ENCODE measurements at regions not wholly inside any gene's neighbourhood (a gene's known extent, or its start where the extent isn't known, plus 50 kb on each side); places are given as distances from the start of the nearest gene placed in this dataset.
"Not testable (repeated sequence)": the region's sequence is repeated elsewhere in the genome, so short reads cannot be mapped to it uniquely, and the experiment has no call there.

GRCh38 chr2:91485226-91485625 lies 2793.8 kb downstream of the RPIA start:
- H3K4me3 ChIP-seq (ENCODE audit: low read length); DNase-seq (ENCODE audit: low read depth, low spot score): not testable (repeated sequence)

- not testable (repeated sequence) for H3K4me3 ChIP-seq (ENCODE audit: low read length); DNase-seq (ENCODE audit: low read depth, low spot score)
Observed at GRCh38 chr2:91497129-91498064, 2805.9 kb downstream of the RPIA start.

- DNase-seq (ENCODE audit: low read depth, low spot score); H3K4me3 ChIP-seq (ENCODE audit: low read length): not testable (repeated sequence)
Observed at GRCh38 chr2:91498065-91498449, 2806.6 kb downstream of the RPIA start.

GRCh38 chr2:91498513-91499250 lies 2807.2 kb downstream of the RPIA start:
- not testable (repeated sequence) for H3K4me3 ChIP-seq (ENCODE audit: low read length); DNase-seq (ENCODE audit: low read depth, low spot score)

- DNase-seq (ENCODE audit: low read depth, low spot score); H3K4me3 ChIP-seq (ENCODE audit: low read length): not testable (repeated sequence)
Observed at GRCh38 chr2:91499431-91500050, 2808.1 kb downstream of the RPIA start.

GRCh38 chr2:91500246-91500977 lies 2808.9 kb downstream of the RPIA start:
- not testable (repeated sequence) for DNase-seq (ENCODE audit: low read depth, low spot score); H3K4me3 ChIP-seq (ENCODE audit: low read length)

GRCh38 chr2:91500978-91501310 lies 2809.5 kb downstream of the RPIA start:
- H3K4me3 ChIP-seq (ENCODE audit: low read length); DNase-seq (ENCODE audit: low read depth, low spot score): not testable (repeated sequence)

GRCh38 chr2:91501481-91502080 lies 2810.1 kb downstream of the RPIA start:
- DNase-seq (ENCODE audit: low read depth, low spot score); H3K4me3 ChIP-seq (ENCODE audit: low read length): not testable (repeated sequence)

- not testable (repeated sequence) for DNase-seq (ENCODE audit: low read depth, low spot score); H3K4me3 ChIP-seq (ENCODE audit: low read length)
Observed at GRCh38 chr2:91503572-91503958, 2812.1 kb downstream of the RPIA start.

- not testable (repeated sequence) for H3K4me3 ChIP-seq (ENCODE audit: low read length); DNase-seq (ENCODE audit: low read depth, low spot score)
Observed at GRCh38 chr2:91503959-91504741, 2812.7 kb downstream of the RPIA start.

GRCh38 chr2:91508816-91509215 lies 2817.3 kb downstream of the RPIA start:
- DNase-seq (ENCODE audit: low read depth, low spot score); H3K4me3 ChIP-seq (ENCODE audit: low read length): not testable (repeated sequence)

- not testable (repeated sequence) for H3K4me3 ChIP-seq (ENCODE audit: low read length); DNase-seq (ENCODE audit: low read depth, low spot score)
Observed at GRCh38 chr2:91509276-91509675, 2817.8 kb downstream of the RPIA start.

- not testable (repeated sequence) for H3K4me3 ChIP-seq (ENCODE audit: low read length); DNase-seq (ENCODE audit: low read depth, low spot score)
Observed at GRCh38 chr2:91511166-91511565, 2819.7 kb downstream of the RPIA start.

- H3K4me3 ChIP-seq (ENCODE audit: low read length); DNase-seq (ENCODE audit: low read depth, low spot score): not testable (repeated sequence)
Observed at GRCh38 chr2:91515966-91516365, 2824.5 kb downstream of the RPIA start.

- not testable (repeated sequence) for DNase-seq (ENCODE audit: low read depth, low spot score); H3K4me3 ChIP-seq (ENCODE audit: low read length)
Observed at GRCh38 chr2:91516669-91517068, 2825.2 kb downstream of the RPIA start.

GRCh38 chr2:91517846-91518245 lies 2826.4 kb downstream of the RPIA start:
- H3K4me3 ChIP-seq (ENCODE audit: low read length); DNase-seq (ENCODE audit: low read depth, low spot score): not testable (repeated sequence)

- not testable (repeated sequence) for DNase-seq (ENCODE audit: low read depth, low spot score)
Observed at GRCh38 chr2:91518361-91518981, 2827.0 kb downstream of the RPIA start.

More at GRCh38 chr2:91518361-91518981, 2827.0 kb downstream of the RPIA start:
- not testable (repeated sequence) for H3K4me3 ChIP-seq (ENCODE audit: low read length)
